SK-N-SH (cell line): ENCODE measurements at regions not wholly inside any gene's neighbourhood (a gene's known extent, or its start where the extent isn't known, plus 50 kb on each side); places are given as distances from the start of the nearest gene placed in this dataset.

Source experiments
- CTCF ChIA-PET: fragments of 300-600, 350-600 bp; formaldehyde crosslinking; extraction: SDS; loops from one replicate; lab custom pipeline; 2021; lab: Yijun Ruan, JAX
- POLR2A ChIA-PET: fragments of 350-600 bp; sonication (Branson Sonifier 250); formaldehyde crosslinking; extraction: SDS; loops from one replicate; lab custom pipeline; 2020; ENCODE audit warnings: antibody characterized with exemption, inconsistent platforms; lab: Yijun Ruan, JAX
- DNase-seq: peaks from one replicate; pipeline ENCODE4 v3.0.0; 2012
- H2AFZ ChIP-seq: fragments of 200-600 bp; sonication (generic); 2 replicates; pipeline ENCODE4 v1.8.1; 2016; ENCODE audit warnings: antibody characterized with exemption, mild to moderate bottlenecking, low read depth
- H3F3A ChIP-seq: fragments of 200-600 bp; sonication (generic); replicated peaks from 2 replicates; pipeline ENCODE3; 2016; ENCODE audit warnings: antibody characterized with exemption, mild to moderate bottlenecking; ENCODE audit not compliant: insufficient read depth
- H3K27ac ChIP-seq, 2 experiments: fragments of 200-500 bp in 1 of 2; fragments of 200-600 bp in 1 of 2; sonication (Bioruptor generic) in 1 of 2; sonication (generic), shearing (Covaris generic) in 1 of 2; 2 replicates each; pipeline versions ENCODE4 v1.5.1 to v1.6.1; 2014 to 2016; ENCODE audit warnings: low read depth in 2 of 2, inconsistent platforms in 1 of 2, low read length in 1 of 2, mild to moderate bottlenecking in 1 of 2, mixed read lengths in 1 of 2
- H3K27me3 ChIP-seq: fragments of 200-600 bp; sonication (generic), shearing (Covaris generic); 2 replicates; pipeline ENCODE4 v1.6.1; 2016; ENCODE audit warnings: mixed run types; ENCODE audit not compliant: insufficient read depth
- H3K36me3 ChIP-seq, 2 experiments: fragments of 200-500 bp in 1 of 2; fragments of 200-600 bp in 1 of 2; sonication (Bioruptor generic) in 1 of 2; sonication (generic) in 1 of 2; replicated peaks in 1 of 2; 2 replicates each; pipeline versions ENCODE3 to v1.5.1; 2014 to 2016; ENCODE audit warnings: low read length in 1 of 2, mild to moderate bottlenecking in 1 of 2; ENCODE audit not compliant: insufficient read depth in 2 of 2, control insufficient read depth in 1 of 2
- H3K4me1 ChIP-seq, 2 experiments: fragments of 200-500 bp in 1 of 2; fragments of 200-600 bp in 1 of 2; sonication (Bioruptor generic) in 1 of 2; sonication (generic), shearing (Covaris generic) in 1 of 2; 2 replicates each; pipeline versions ENCODE4 v1.5.1 to v1.6.1; 2014 to 2016; ENCODE audit warnings: low read depth in 1 of 2, low read length in 1 of 2, mixed run types in 1 of 2; ENCODE audit not compliant: insufficient read depth in 2 of 2, control insufficient read depth in 1 of 2
- H3K4me2 ChIP-seq: fragments of 200-600 bp; sonication (generic), shearing (Covaris generic); 2 replicates; pipeline ENCODE4 v1.6.1; 2017; ENCODE audit warnings: mixed run types
- H3K4me3 ChIP-seq, 2 experiments: fragments of 200-500 bp in 1 of 2; fragments of 200-600 bp in 1 of 2; sonication (Bioruptor generic) in 1 of 2; sonication (generic), shearing (Covaris generic) in 1 of 2; 2 replicates each; pipeline versions ENCODE4 v1.5.1 to v1.8.1; 2014 to 2016; ENCODE audit warnings: low read depth in 2 of 2, inconsistent platforms in 1 of 2, low read length in 1 of 2, mild to moderate bottlenecking in 1 of 2, mixed read lengths in 1 of 2, moderate library complexity in 1 of 2
- H3K79me2 ChIP-seq: fragments of 200-600 bp; sonication (generic); 2 replicates; pipeline ENCODE4 v1.8.1; 2017; ENCODE audit warnings: mild to moderate bottlenecking; ENCODE audit not compliant: insufficient read depth
- H3K9ac ChIP-seq: fragments of 200-600 bp; sonication (generic); 2 replicates; pipeline ENCODE4 v1.6.1; 2017; ENCODE audit warnings: mixed run types
- H3K9me2 ChIP-seq: fragments of 200-600 bp; sonication (generic); 2 replicates; pipeline ENCODE4 v1.6.1; 2017; ENCODE audit warnings: mixed run types
- H3K9me3 ChIP-seq: fragments of 200-600 bp; sonication (generic); 2 replicates; pipeline ENCODE4 v1.6.1; 2017; ENCODE audit warnings: mixed run types, mild to moderate bottlenecking, moderate library complexity
- H4K20me1 ChIP-seq: fragments of 200-600 bp; sonication (generic); 2 replicates; pipeline ENCODE4 v1.6.1; 2017; ENCODE audit warnings: mild to moderate bottlenecking, mixed run types; ENCODE audit not compliant: insufficient read depth
- ELF1 ChIP-seq: IDR thresholded peaks from 2 replicates; pipeline ENCODE4 v1.4.0; 2012
- EP300 ChIP-seq, 2 experiments: IDR thresholded peaks; 2 replicates each; pipeline versions ENCODE4 v1.4.0 to v1.6.1; 2012; ENCODE audit warnings: borderline replicate concordance in 1 of 2, low read depth in 1 of 2, low read length in 1 of 2
- EZH2phosphoT487 ChIP-seq: fragments of 200-600 bp; sonication (generic); IDR thresholded peaks from 2 replicates; pipeline ENCODE4 v1.6.1; 2017; ENCODE audit warnings: low read depth, mixed run types, mild to moderate bottlenecking, antibody characterized with exemption, moderate library complexity, borderline replicate concordance
- FOXJ3 ChIP-seq: sonication (generic); formaldehyde crosslinking; IDR thresholded peaks from 2 replicates; pipeline ENCODE4 v1.5.1; 2020; ENCODE audit warnings: mild to moderate bottlenecking, missing genetic modification reagents
- GABPA ChIP-seq: IDR thresholded peaks from 2 replicates; pipeline ENCODE4 v1.4.0; 2012; ENCODE audit warnings: low read depth, mild to moderate bottlenecking
- JUND ChIP-seq: IDR thresholded peaks from 2 replicates; pipeline ENCODE4 v1.4.0; 2012
- POLR2AphosphoS5 ChIP-seq: IDR thresholded peaks from 2 replicates; pipeline ENCODE4 v1.6.1; 2012; ENCODE audit warnings: low read depth, low read length
- RFX5 ChIP-seq: IDR thresholded peaks from 2 replicates; pipeline ENCODE4 v1.6.1; 2012; ENCODE audit warnings: mild to moderate bottlenecking, improper control_type of control experiment, low read length
- TCF12 ChIP-seq: IDR thresholded peaks from 2 replicates; pipeline ENCODE4 v1.4.0; 2012
- YY1 ChIP-seq: IDR thresholded peaks from 2 replicates; pipeline ENCODE4 v1.4.0; 2012; ENCODE audit warnings: low read depth, mild to moderate bottlenecking
- WGBS: methylation state at CpG from one replicate; pipeline ENCODE4 v1.1.6; 2017; ENCODE audit warnings: low lambda C conversion rate; 5-methylcytosine and 5-hydroxymethylcytosine counted together
- TF ChIP-seq, protein P1 (sequence below): fragments of 150-350 bp; IDR thresholded peaks from 2 replicates; pipeline ENCODE4 v1.6.1; 2016; ENCODE audit warnings: mild to moderate bottlenecking, low read depth, low read length
- TF ChIP-seq, protein P2 (sequence below): IDR thresholded peaks from 2 replicates; pipeline ENCODE4 v1.6.1; 2012; ENCODE audit warnings: mild to moderate bottlenecking, low read depth, low read length, moderate library complexity

DNA sequence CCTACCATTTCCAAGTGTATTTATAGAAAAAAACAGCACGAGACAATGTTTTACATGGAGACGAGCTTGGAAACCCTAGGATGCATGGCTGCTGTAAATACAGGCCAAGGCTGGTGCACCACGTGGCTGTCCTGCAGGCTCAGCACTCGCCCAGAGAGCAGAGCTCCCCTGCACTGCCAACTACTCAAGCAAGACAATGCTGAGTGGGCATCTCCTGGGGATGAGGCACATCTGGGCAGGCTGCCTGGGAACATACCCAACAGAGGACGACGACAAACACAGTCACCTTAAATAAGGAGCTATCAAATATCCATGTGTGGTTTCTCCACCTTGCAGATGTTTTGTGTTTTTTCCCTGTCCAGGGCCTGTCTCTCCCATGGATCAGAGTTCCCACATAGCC, 128.3 kb upstream of the PRMT8 start:
- Histone ChIP-seq H3K9me3 (no peaks in the 10 kb centered on the region), H3K36me3 (no peaks in the 10 kb centered on the region), H4K20me1 (no peaks in the 10 kb centered on the region), H3K4me3 (no peak overlapping the region), H3K79me2 (no peaks in the 10 kb centered on the region), H2AFZ (no peak overlapping the region), H3K27ac (no peak overlapping the region), H3K9me2 (no peaks in the 10 kb centered on the region), H3F3A (no peaks in the 10 kb centered on the region), H3K9ac (no peak overlapping the region), H3K4me2 (no peak overlapping the region), H3K27me3 (peaks cover 48% of the 10 kb centered on the region; the same call in 1 of the 2 replicates), H3K4me1 (peaks cover 0 to 6% of the 10 kb centered on the region in 2 experiments; a peak in 1 of 4 replicates)
- DNase-seq, result no peak
- ChIA-PET POLR2A (no interaction called here), CTCF (interaction anchor here (1.0 to 4.1 kb wide), 4 partner anchors 8 to 444 kb away, joined by 3 to 36 read pairs (median 3); no protein-coding TSS in a partner anchor)
- TF ChIP-seq ELF1, result no peak
- TF ChIP-seq, protein P1, sequence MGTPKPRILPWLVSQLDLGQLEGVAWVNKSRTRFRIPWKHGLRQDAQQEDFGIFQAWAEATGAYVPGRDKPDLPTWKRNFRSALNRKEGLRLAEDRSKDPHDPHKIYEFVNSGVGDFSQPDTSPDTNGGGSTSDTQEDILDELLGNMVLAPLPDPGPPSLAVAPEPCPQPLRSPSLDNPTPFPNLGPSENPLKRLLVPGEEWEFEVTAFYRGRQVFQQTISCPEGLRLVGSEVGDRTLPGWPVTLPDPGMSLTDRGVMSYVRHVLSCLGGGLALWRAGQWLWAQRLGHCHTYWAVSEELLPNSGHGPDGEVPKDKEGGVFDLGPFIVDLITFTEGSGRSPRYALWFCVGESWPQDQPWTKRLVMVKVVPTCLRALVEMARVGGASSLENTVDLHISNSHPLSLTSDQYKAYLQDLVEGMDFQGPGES, result no peak
- WGBS, result 32% methylated on average over 6 of the region's 6 CpGs

DNA sequence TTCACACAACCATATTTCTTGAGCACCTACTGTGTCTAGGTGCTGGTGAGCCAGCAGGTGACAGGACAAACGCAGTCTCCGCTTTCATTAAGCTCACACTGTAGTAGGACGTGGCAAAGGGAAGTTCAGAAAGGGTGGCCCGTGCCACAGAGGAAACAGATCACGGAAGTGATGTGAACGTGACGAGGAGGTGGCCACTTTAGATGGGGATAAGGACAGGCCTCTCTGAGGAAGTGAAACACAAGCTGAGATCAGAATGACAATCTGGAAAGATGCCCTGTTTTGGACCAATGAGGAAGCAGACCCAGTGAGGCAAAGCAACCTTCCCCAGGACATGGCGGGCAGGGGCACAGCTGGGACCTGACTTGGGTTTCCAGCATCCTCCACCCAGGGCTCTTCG, 127.4 kb upstream of the PRMT8 start:
- Histone ChIP-seq H3K79me2 (no peaks in the 10 kb centered on the region), H2AFZ (no peak overlapping the region), H3K4me1 (peaks cover 0 to 6% of the 10 kb centered on the region in 2 experiments; a peak in 1 of 4 replicates), H3K4me2 (no peak overlapping the region), H3K27me3 (peaks cover 48% of the 10 kb centered on the region; the same call in 1 of the 2 replicates), H3F3A (no peaks in the 10 kb centered on the region), H3K9ac (no peak overlapping the region), H3K27ac (no peak overlapping the region), H3K4me3 (no peak overlapping the region), H3K9me2 (no peaks in the 10 kb centered on the region), H3K36me3 (no peaks in the 10 kb centered on the region), H3K9me3 (no peaks in the 10 kb centered on the region), H4K20me1 (no peaks in the 10 kb centered on the region)
- WGBS, result 59% methylated on average over 9 of the region's 9 CpGs
- POLR2A ChIA-PET, result interaction anchor here (0.5 kb wide), 1 partner anchor 400 kb away, joined by 4 read pairs; no protein-coding TSS in a partner anchor
- CTCF ChIA-PET, result interaction anchor here (1.0 to 4.1 kb wide), 4 partner anchors 9 to 443 kb away, joined by 3 to 36 read pairs (median 3); no protein-coding TSS in a partner anchor
- TF ChIP-seq RFX5, result no peak
- TF ChIP-seq, protein P2, sequence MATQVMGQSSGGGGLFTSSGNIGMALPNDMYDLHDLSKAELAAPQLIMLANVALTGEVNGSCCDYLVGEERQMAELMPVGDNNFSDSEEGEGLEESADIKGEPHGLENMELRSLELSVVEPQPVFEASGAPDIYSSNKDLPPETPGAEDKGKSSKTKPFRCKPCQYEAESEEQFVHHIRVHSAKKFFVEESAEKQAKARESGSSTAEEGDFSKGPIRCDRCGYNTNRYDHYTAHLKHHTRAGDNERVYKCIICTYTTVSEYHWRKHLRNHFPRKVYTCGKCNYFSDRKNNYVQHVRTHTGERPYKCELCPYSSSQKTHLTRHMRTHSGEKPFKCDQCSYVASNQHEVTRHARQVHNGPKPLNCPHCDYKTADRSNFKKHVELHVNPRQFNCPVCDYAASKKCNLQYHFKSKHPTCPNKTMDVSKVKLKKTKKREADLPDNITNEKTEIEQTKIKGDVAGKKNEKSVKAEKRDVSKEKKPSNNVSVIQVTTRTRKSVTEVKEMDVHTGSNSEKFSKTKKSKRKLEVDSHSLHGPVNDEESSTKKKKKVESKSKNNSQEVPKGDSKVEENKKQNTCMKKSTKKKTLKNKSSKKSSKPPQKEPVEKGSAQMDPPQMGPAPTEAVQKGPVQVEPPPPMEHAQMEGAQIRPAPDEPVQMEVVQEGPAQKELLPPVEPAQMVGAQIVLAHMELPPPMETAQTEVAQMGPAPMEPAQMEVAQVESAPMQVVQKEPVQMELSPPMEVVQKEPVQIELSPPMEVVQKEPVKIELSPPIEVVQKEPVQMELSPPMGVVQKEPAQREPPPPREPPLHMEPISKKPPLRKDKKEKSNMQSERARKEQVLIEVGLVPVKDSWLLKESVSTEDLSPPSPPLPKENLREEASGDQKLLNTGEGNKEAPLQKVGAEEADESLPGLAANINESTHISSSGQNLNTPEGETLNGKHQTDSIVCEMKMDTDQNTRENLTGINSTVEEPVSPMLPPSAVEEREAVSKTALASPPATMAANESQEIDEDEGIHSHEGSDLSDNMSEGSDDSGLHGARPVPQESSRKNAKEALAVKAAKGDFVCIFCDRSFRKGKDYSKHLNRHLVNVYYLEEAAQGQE, result no peak
- TF ChIP-seq GABPA, result no peak
- no peak for TF ChIP-seq YY1
- TF ChIP-seq FOXJ3 (CRISPR knock-in tag), result no peak
- TF ChIP-seq JUND, result no peak
- TF ChIP-seq ELF1, result no peak
- no peak for TF ChIP-seq POLR2AphosphoS5
- TF ChIP-seq EP300 (IDR thresholded peaks at IDR 0.05; ENCODE audit: borderline replicate concordance in 1 of 2, low read depth in 1 of 2, low read length in 1 of 2), result no peak
- TF ChIP-seq EZH2phosphoT487, result no peak
- no peak for TF ChIP-seq TCF12
- no peak for DNase-seq
